DND-41 (cell line): ENCODE measurements at regions not wholly inside any gene's neighbourhood (a gene's known extent, or its start where the extent isn't known, plus 50 kb on each side); places are given as distances from the start of the nearest gene placed in this dataset.

Experiments used
- ATAC-seq: fragments of 200-7000 bp; cut with Tn5 transposase; 3 replicates; pipeline ENCODE4 v1.9.1; 2021; ENCODE audit warnings: low read depth; ENCODE audit not compliant: insufficient read depth
- DNase-seq: peaks from one replicate; pipeline ENCODE4 v3.0.0-alpha.2; 2020
- H2AFZ ChIP-seq: 2 replicates; pipeline ENCODE4 v1.6.0; 2012; ENCODE audit warnings: low read depth, low read length
- H3K27ac ChIP-seq: 2 replicates; pipeline ENCODE4 v1.5.1; 2012; ENCODE audit warnings: low read length, inconsistent platforms
- H3K27me3 ChIP-seq: fragments of 200-600 bp; sonication (generic); 2 replicates; pipeline ENCODE4 v1.6.0; 2012; ENCODE audit warnings: low read length, mild to moderate bottlenecking, inconsistent platforms; ENCODE audit not compliant: insufficient read depth, poor library complexity
- H3K36me3 ChIP-seq: 2 replicates; pipeline ENCODE4 v1.5.1; 2012; ENCODE audit warnings: low read length, inconsistent platforms; ENCODE audit not compliant: insufficient read depth
- H3K4me1 ChIP-seq: 2 replicates; pipeline ENCODE4 v1.5.1; 2012; ENCODE audit warnings: mild to moderate bottlenecking, low read length; ENCODE audit not compliant: insufficient read depth
- H3K4me2 ChIP-seq: 2 replicates; pipeline ENCODE4 v1.6.0; 2012; ENCODE audit warnings: mild to moderate bottlenecking, moderate library complexity, low read length, inconsistent platforms; ENCODE audit not compliant: insufficient read depth
- H3K4me3 ChIP-seq, 2 experiments: fragments of 200-600 bp in 1 of 2; shearing (Covaris generic) in 1 of 2; 2 replicates each; pipeline ENCODE4 v1.5.1; 2012 to 2016; ENCODE audit warnings: inconsistent platforms in 2 of 2, low read length in 2 of 2, mild to moderate bottlenecking in 2 of 2, low read depth in 1 of 2, moderate library complexity in 1 of 2
- H3K79me2 ChIP-seq: 2 replicates; pipeline ENCODE4 v1.6.0; 2012; ENCODE audit warnings: low read length, inconsistent platforms; ENCODE audit not compliant: insufficient read depth
- H3K9ac ChIP-seq: 2 replicates; pipeline ENCODE4 v1.6.0; 2012; ENCODE audit warnings: low read depth, mild to moderate bottlenecking, inconsistent platforms, low read length, moderate library complexity
- H3K9me3 ChIP-seq: 2 replicates; pipeline ENCODE4 v1.5.1; 2012; ENCODE audit warnings: low read length, moderate library complexity, mild to moderate bottlenecking, inconsistent platforms; ENCODE audit not compliant: insufficient read depth, severe bottlenecking
- H4K20me1 ChIP-seq: 2 replicates; pipeline ENCODE4 v1.6.0; 2012; ENCODE audit warnings: low read length; ENCODE audit not compliant: insufficient read depth
- CTCF ChIP-seq: IDR thresholded peaks from 2 replicates; pipeline ENCODE4 v1.5.1; 2012; ENCODE audit warnings: borderline replicate concordance, low read length, moderate library complexity, mild to moderate bottlenecking; ENCODE audit not compliant: poor library complexity, severe bottlenecking; ENCODE audit errors: extremely low read depth
- EZH2 ChIP-seq: IDR thresholded peaks from 3 replicates; pipeline ENCODE4 v1.6.1; 2012; ENCODE audit warnings: borderline replicate concordance, low read depth, mild to moderate bottlenecking, moderate library complexity, low read length, inconsistent platforms; ENCODE audit not compliant: severe bottlenecking

DNA sequence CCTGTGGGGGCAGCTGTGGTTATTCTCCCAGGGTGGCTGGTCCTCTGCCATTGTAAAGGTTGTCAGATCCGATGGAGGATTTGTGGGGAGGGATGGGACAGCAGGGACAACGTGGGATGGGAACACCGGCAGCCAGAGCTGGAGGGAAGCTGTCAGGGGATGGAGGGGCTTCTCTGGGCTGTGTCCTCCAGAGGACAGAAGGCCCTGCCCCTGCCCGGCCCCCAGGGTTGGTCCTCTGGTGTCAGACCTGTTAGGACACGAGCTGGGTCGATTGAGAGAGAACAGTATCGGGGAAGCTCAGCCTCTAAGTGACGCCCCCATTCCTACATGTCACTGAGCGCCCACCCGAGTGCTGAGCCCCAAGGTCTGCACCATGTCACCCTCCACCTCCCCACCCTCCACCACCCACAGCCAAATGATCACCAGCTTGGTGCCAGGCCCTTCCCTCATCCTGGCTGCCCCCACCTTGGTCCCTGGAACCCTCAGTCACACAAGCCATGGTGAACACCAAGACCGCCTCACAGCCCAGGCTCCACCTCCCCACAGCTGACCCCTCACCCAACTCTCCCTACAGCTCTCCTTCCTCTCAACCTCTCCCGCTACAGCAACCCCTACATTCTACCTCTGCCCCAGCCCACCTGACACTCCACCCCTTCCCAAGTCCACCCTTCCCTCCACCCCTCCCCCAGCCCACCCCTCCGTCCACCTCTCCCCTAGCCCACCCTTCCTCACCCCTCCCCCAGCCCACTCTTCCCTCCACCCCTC is 244.4 kb downstream of the MATN1 start:
- Histone ChIP-seq H3K4me3 (no peak overlapping the region), H4K20me1 (no peaks in the 10 kb centered on the region), H2AFZ (no peak overlapping the region)

GRCh38 chr1:30478283-30478682 is 245.1 kb downstream of the MATN1 start:
- Histone ChIP-seq H3K27me3 (no peaks in the 10 kb centered on the region), H3K27ac (no peak overlapping the region), H3K4me2 (no peak overlapping the region), H3K79me2 (no peaks in the 10 kb centered on the region), H3K9me3 (peaks cover 32% of the 10 kb centered on the region), H3K36me3 (no peaks in the 10 kb centered on the region), H3K9ac (no peak overlapping the region), H4K20me1 (no peaks in the 10 kb centered on the region), H3K4me1 (no peaks in the 10 kb centered on the region), H3K4me3 (no peak overlapping the region), H2AFZ (no peak overlapping the region)
- no peak for DNase-seq
- TF ChIP-seq CTCF (no peak), EZH2 (no peak)
- ATAC-seq = no peak

More for the DNA sequence above, 244.4 kb downstream of the MATN1 start:
- Histone ChIP-seq H3K9me3 (peaks cover 35% of the 10 kb centered on the region), H3K27me3 (no peaks in the 10 kb centered on the region), H3K4me2 (no peak overlapping the region), H3K36me3 (no peaks in the 10 kb centered on the region), H3K27ac (no peak overlapping the region), H3K79me2 (no peaks in the 10 kb centered on the region), H3K9ac (no peak overlapping the region), H3K4me1 (no peaks in the 10 kb centered on the region)
- TF ChIP-seq CTCF (no peak), EZH2 (no peak)
- DNase-seq = no peak
- ATAC-seq = no peak

DNA sequence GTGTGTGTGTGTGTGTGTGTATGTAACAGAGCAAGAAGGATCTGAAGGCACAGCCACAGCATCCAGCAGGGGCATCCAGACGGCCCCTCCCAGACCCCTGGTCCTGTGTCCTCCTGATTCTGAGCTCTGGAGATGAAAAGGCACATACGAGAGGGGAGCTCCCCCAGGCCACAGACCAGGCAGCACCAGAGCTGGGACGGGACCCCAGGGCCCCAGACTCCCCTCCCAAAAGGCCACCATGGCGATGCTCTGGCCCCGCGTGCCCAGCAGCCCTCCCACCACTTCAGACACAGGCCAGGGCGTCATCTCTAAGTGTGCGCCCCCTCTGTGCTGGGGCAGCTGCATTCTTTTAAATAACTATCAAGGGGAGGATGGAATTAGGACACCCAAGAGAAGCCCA is 245.8 kb downstream of the MATN1 start:
- Histone ChIP-seq H3K4me3 (no peak overlapping the region), H3K27ac (no peak overlapping the region), H3K4me1 (no peaks in the 10 kb centered on the region), H3K4me2 (no peak overlapping the region), H3K79me2 (no peaks in the 10 kb centered on the region), H3K9me3 (peaks cover 25% of the 10 kb centered on the region), H2AFZ (no peak overlapping the region), H3K36me3 (no peaks in the 10 kb centered on the region), H3K27me3 (no peaks in the 10 kb centered on the region), H3K9ac (no peak overlapping the region), H4K20me1 (no peaks in the 10 kb centered on the region)
- TF ChIP-seq EZH2 = no peak
- TF ChIP-seq CTCF = no peak
- ATAC-seq = no peak
- no peak for DNase-seq
